SH-SY5Y (cell line): ENCODE measurements at regions not wholly inside any gene's neighbourhood (a gene's known extent, or its start where the extent isn't known, plus 50 kb on each side); places are given as distances from the start of the nearest gene placed in this dataset.

Experiments
- GATA2 ChIP-seq: IDR thresholded peaks from 2 replicates; pipeline ENCODE4 v1.6.1; 2011; ENCODE audit warnings: mild to moderate bottlenecking, low read depth, low read length
- GATA3 ChIP-seq: IDR thresholded peaks from 2 replicates; pipeline ENCODE4 v1.6.1; 2011; ENCODE audit warnings: low read depth, mild to moderate bottlenecking, low read length, moderate library complexity

DNA sequence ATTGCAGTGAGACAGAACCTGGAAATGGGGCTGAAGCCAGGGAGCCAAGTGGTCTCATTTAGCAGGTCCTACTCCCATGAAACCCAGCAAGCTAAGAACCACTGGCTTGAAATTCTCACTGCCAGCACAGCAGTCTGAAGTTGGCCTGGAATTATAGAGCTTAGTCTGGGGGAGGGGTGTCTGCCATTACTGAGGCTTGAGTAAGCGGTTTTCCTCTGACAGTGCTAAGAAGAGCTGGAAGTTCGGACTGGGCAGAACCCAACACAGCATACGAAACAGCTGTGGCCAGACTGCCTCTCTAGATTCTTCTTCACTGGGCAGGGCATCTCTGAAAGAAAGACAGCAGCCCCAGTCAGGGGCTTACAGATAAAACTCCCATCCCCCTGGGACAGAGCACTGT lies 305.7 kb upstream of the SETBP1 start:
- TF ChIP-seq GATA2, result no peak
- TF ChIP-seq GATA3, result no peak
